Immature natural killer cell (primary cell): ENCODE measurements at regions not wholly inside any gene's neighbourhood (a gene's known extent, or its start where the extent isn't known, plus 50 kb on each side); places are given as distances from the start of the nearest gene placed in this dataset.
A peak's percentile ranks its signal among the peaks of the same experiment; 100 is the strongest.
"Not testable (repeated sequence)": the region's sequence is repeated elsewhere in the genome, so short reads cannot be mapped to it uniquely, and the experiment has no call there.

Experiments used
- DNase-seq, 3 donors: peaks; one replicate each; pipeline ENCODE4 v3.0.0; 2022; ENCODE audit warnings: mixed read lengths in 1 of 3
- H3K27ac Mint-ChIP-seq, 6 donors: one replicate each; pipeline ENCODE4 v1.8.0; 2020; ENCODE audit warnings: mixed read lengths in 6 of 6, mild to moderate bottlenecking in 5 of 6, inconsistent platforms in 4 of 6, moderate library complexity in 3 of 6
- H3K27me3 Mint-ChIP-seq, 3 donors: one replicate each; pipeline ENCODE4 v1.8.0; 2020 to 2021; ENCODE audit warnings: low read depth in 3 of 3, mild to moderate bottlenecking in 3 of 3, mixed read lengths in 3 of 3, moderate library complexity in 3 of 3, inconsistent platforms in 1 of 3
- H3K36me3 Mint-ChIP-seq, 3 donors: one replicate each; pipeline ENCODE4 v1.8.0; 2020; ENCODE audit warnings: mixed read lengths in 3 of 3, inconsistent platforms in 2 of 3, mild to moderate bottlenecking in 2 of 3
- H3K4me1 Mint-ChIP-seq, 2 donors: one replicate each; pipeline ENCODE4 v1.8.0; 2020; ENCODE audit warnings: inconsistent platforms in 2 of 2, mild to moderate bottlenecking in 2 of 2, mixed read lengths in 2 of 2, moderate library complexity in 1 of 2
- H3K4me3 Mint-ChIP-seq, 5 donors: one replicate each; pipeline ENCODE4 v1.8.0; 2020; ENCODE audit warnings: mild to moderate bottlenecking in 5 of 5, mixed read lengths in 5 of 5, inconsistent platforms in 3 of 5, moderate library complexity in 3 of 5
- H3K9me3 Mint-ChIP-seq, 6 donors: one replicate each; pipeline ENCODE4 v1.8.0; 2020; ENCODE audit warnings: mild to moderate bottlenecking in 6 of 6, mixed read lengths in 6 of 6, inconsistent platforms in 4 of 6, moderate library complexity in 3 of 6

GRCh38 chrX:2640436-2641150, 50.5 kb upstream of the CD99 start:
- Mint-ChIP-seq H3K9me3 (no peaks in the 10 kb centered on the region), H3K36me3 (peaks cover 10 to 16% (median 15%) of the 10 kb centered on the region in 3 donors), H3K27me3 (peaks cover 0 to 2% (median 0%) of the 10 kb centered on the region in 3 donors), H3K27ac (no peak overlapping the region), H3K4me3 (no peak overlapping the region), H3K4me1 (peaks cover 0 to 7% of the 10 kb centered on the region in 2 donors)
- DNase-seq: no peak

DNA sequence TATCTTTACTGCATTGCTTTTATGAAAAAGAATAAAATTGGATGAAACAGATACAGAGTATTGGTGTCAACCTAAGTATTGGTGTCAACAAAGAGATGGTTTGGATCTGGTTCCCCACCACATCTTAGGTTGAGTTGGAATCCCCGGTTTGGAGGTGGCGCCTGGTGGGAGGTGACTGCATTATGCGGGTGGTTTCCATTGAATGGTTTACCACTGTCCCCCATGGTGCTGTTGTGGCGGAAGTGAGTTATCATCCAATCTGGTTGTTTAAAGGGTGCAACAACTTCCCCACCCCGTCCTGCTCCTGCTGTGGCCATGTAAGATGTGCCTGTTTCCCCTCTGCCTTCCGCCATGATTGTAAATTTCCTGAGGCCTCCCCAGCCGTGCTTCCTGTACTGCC, 52.8 kb upstream of the CD99 start:
- H3K36me3 Mint-ChIP-seq: peaks cover 7 to 16% (median 10%) of the 10 kb centered on the region in 3 donors
- peak in 1 of 3 donors; percentile 59 for DNase-seq
- H3K9me3 Mint-ChIP-seq: no peaks in the 10 kb centered on the region
- peak overlapping the region in 1 of 5 donors; percentile 23 for H3K4me3 Mint-ChIP-seq
- peak overlapping the region in 3 of 6 donors; percentile 1 to 42 (median 41) for H3K27ac Mint-ChIP-seq
- peaks cover 0 to 7% of the 10 kb centered on the region in 2 donors for H3K4me1 Mint-ChIP-seq
- peaks cover 0 to 2% (median 0%) of the 10 kb centered on the region in 3 donors for H3K27me3 Mint-ChIP-seq

GRCh38 chrX:2635342-2635741, 55.8 kb upstream of the CD99 start:
- no peak for DNase-seq
- peaks cover 24 to 32% (median 28%) of the 10 kb centered on the region in 3 donors for H3K36me3 Mint-ChIP-seq
- H3K4me1 Mint-ChIP-seq: peaks cover 25 to 30% of the 10 kb centered on the region in 2 donors
- H3K27me3 Mint-ChIP-seq: peaks cover 9 to 20% (median 11%) of the 10 kb centered on the region in 3 donors
- no peak overlapping the region for H3K4me3 Mint-ChIP-seq
- no peak overlapping the region for H3K27ac Mint-ChIP-seq
- H3K9me3 Mint-ChIP-seq: peaks cover 11 to 26% (median 25%) of the 10 kb centered on the region in 6 donors

DNA sequence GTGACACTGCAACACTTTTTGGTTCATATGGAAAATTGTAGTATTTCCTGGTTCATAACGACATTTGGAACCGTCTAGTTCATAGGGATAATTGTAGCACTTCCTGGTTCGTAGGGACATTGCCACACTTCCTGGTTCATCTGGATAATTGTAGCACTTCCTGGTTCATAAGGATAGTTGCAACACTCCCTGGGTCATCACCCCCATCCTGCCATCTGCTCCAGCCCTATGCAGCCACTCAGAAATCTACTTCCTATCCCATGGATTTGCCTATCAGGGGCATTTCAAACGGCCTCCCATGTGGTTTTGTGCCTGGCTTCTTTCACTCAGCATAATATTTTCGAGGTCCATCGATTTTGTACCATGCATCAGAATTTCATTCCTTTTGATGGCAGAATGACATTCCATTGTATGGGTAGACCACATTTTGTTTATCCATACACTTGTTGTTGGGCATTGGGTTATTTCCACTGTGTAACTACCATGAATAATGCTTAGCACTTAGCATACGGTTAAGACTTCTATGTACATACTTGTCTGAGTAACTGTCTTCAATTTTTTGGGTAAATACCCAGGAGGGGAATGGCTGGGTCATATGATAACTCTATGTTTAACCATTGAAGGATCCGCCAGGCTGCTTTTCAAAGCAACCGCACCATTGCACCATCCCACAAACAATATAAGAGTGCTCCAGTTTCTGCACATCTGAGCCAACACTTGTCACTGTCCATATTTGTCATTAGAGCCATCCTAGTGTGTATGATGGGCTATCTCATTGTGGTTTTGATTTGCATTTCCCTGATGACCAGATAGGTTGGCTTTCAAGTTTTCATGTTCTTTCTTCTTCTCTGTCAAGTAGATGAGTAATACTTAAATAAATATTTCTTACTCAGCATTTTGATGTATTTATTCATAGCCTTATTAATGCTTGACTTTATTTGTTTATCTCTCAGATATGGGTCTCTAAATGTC, 58.3 kb upstream of the CD99 start:
- H3K4me1 Mint-ChIP-seq: peaks cover 48 to 51% of the 10 kb centered on the region in 2 donors
- peaks cover 31 to 49% (median 46%) of the 10 kb centered on the region in 6 donors for H3K9me3 Mint-ChIP-seq

DNA sequence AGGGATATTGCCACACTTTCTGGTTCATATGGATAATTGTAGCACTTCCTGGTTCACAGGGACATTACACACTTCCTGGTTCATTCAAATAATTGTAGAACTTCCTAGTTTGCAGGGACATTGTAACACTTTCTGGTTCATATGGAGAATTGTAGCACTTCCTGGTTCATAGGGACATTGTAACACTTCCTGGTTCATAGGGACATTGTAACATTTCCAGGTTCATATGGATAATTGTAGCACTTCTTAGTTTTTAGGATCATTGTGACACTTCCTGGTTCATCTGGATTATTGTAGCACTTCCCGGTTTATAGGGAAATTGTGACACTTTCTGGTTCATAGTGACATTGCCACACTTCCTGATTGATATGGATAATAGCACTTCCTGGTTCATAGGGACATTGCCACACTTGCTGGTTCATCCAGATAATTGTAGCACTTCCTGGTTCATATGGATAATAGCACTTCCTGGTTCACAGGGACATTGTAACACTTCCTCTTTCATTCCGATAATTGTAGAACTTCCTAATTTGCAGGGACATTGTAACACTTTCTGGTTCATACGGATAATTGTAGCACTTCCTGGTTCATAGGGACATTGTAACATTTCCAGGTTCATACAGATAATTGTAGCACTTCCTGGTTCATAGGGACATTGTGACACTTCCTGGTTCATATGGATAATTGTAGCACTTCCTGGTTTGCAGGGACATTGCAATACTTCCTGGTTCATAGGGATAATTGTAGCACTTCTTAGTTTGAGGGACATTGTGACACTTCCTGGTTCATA, 59.2 kb upstream of the CD99 start:
- Mint-ChIP-seq H3K27me3 (peaks cover 18 to 46% (median 28%) of the 10 kb centered on the region in 3 donors), H3K36me3 (peaks cover 50 to 59% (median 56%) of the 10 kb centered on the region in 3 donors), H3K27ac (peak overlapping the region; percentile 88 to 96 (median 94)), H3K9me3 (peaks cover 31 to 55% (median 50%) of the 10 kb centered on the region in 6 donors), H3K4me1 (peaks cover 52 to 57% of the 10 kb centered on the region in 2 donors), H3K4me3 (peak overlapping the region in 3 of 5 donors; percentile 2 to 72 (median 61))
- no peak for DNase-seq

More for the DNA sequence above, 58.3 kb upstream of the CD99 start:
- H3K27ac Mint-ChIP-seq: peak overlapping the region; percentile 2 to 96 (median 56)
- H3K27me3 Mint-ChIP-seq: peaks cover 18 to 41% (median 25%) of the 10 kb centered on the region in 3 donors
- DNase-seq: no peak
- peak overlapping the region in 3 of 5 donors; percentile 2 to 26 (median 16) for H3K4me3 Mint-ChIP-seq
- peaks cover 41 to 51% (median 47%) of the 10 kb centered on the region in 3 donors for H3K36me3 Mint-ChIP-seq

GRCh38 chrX:2630935-2631742, 60.0 kb upstream of the CD99 start:
- peaks cover 55 to 65% (median 64%) of the 10 kb centered on the region in 3 donors for H3K36me3 Mint-ChIP-seq
- H3K27me3 Mint-ChIP-seq: peaks cover 20 to 46% (median 33%) of the 10 kb centered on the region in 3 donors
- peaks cover 52 to 57% of the 10 kb centered on the region in 2 donors for H3K4me1 Mint-ChIP-seq
- peak overlapping the region; percentile 44 to 72 (median 61) for H3K4me3 Mint-ChIP-seq
- not testable (repeated sequence) for DNase-seq
- H3K9me3 Mint-ChIP-seq: peaks cover 31 to 55% (median 50%) of the 10 kb centered on the region in 6 donors
- H3K27ac Mint-ChIP-seq: peak overlapping the region; percentile 88 to 96 (median 94)

- peaks cover 20 to 46% (median 33%) of the 10 kb centered on the region in 3 donors for H3K27me3 Mint-ChIP-seq
- H3K9me3 Mint-ChIP-seq: peaks cover 31 to 55% (median 50%) of the 10 kb centered on the region in 6 donors
- peak overlapping the region; percentile 55 to 72 (median 64) for H3K4me3 Mint-ChIP-seq
- H3K4me1 Mint-ChIP-seq: peaks cover 52 to 57% of the 10 kb centered on the region in 2 donors
- peaks cover 55 to 70% (median 69%) of the 10 kb centered on the region in 3 donors for H3K36me3 Mint-ChIP-seq
- DNase-seq: peak; percentile 40 to 78 (median 56)
- H3K27ac Mint-ChIP-seq: peak overlapping the region; percentile 88 to 96 (median 94)
Observed at GRCh38 chrX:2630008-2630934, 60.8 kb upstream of the CD99 start.

GRCh38 chrX:2629316-2630007, 61.6 kb upstream of the CD99 start:
- H3K27me3 Mint-ChIP-seq: peaks cover 20 to 46% (median 34%) of the 10 kb centered on the region in 3 donors
- peak overlapping the region; percentile 55 to 72 (median 64) for H3K4me3 Mint-ChIP-seq
- peak in 2 of 3 donors; percentile 37 to 70 for DNase-seq
- peaks cover 52 to 57% of the 10 kb centered on the region in 2 donors for H3K4me1 Mint-ChIP-seq
- H3K36me3 Mint-ChIP-seq: peaks cover 59 to 77% (median 72%) of the 10 kb centered on the region in 3 donors
- H3K9me3 Mint-ChIP-seq: peaks cover 31 to 55% (median 50%) of the 10 kb centered on the region in 6 donors
- peak overlapping the region; percentile 88 to 96 (median 94) for H3K27ac Mint-ChIP-seq

GRCh38 chrX:2628751-2629315, 62.3 kb upstream of the CD99 start:
- Mint-ChIP-seq H3K4me1 (peaks cover 52 to 57% of the 10 kb centered on the region in 2 donors), H3K27ac (peak overlapping the region; percentile 88 to 96 (median 94)), H3K4me3 (peak overlapping the region; percentile 43 to 72 (median 64)), H3K27me3 (peaks cover 20 to 46% (median 34%) of the 10 kb centered on the region in 3 donors), H3K36me3 (peaks cover 60 to 82% (median 76%) of the 10 kb centered on the region in 3 donors), H3K9me3 (peaks cover 31 to 55% (median 50%) of the 10 kb centered on the region in 6 donors)
- DNase-seq: peak; percentile 25 to 52 (median 50)

DNA sequence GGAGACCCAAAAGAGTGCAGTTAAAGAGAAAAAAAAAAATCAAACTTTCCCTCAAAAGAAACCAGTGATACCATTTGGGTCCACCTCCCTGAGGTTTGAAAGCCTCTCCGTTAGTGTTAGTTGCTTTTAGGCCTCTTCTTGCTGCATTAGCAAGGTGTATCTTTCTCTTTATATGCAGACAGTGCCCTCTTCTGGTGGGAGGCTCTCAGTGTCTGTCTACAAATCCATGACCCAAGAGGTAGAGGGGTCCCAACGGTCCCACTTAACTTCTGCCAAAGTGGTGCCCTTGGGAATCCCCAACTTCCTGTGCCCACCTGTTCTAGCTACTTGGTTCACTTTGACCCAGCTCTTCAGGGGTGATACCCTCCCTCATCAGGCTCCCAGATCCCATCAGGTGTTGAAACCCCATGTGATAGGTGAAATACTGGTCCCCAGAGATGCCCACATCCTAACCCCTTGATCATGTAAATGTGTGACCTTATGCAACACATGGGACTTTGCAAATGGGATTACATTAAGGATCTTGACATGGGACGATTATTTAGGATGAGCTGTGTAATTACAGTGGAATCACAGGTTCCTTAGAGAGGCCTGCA, 63.7 kb upstream of the CD99 start:
- DNase-seq: peak in 2 of 3 donors; percentile 35 to 38
- H3K4me1 Mint-ChIP-seq: peaks cover 47 to 52% of the 10 kb centered on the region in 2 donors
- H3K4me3 Mint-ChIP-seq: peak overlapping the region in 4 of 5 donors; percentile 5 to 38 (median 11)
- H3K36me3 Mint-ChIP-seq: peaks cover 68 to 90% (median 83%) of the 10 kb centered on the region in 3 donors
- peak overlapping the region in 3 of 6 donors; percentile 51 to 76 (median 64) for H3K27ac Mint-ChIP-seq
- H3K27me3 Mint-ChIP-seq: peaks cover 20 to 42% (median 34%) of the 10 kb centered on the region in 3 donors
- H3K9me3 Mint-ChIP-seq: peaks cover 31 to 50% (median 44%) of the 10 kb centered on the region in 6 donors
